Activated naive CD8-positive, alpha-beta T cell treated with anti-CD3 and anti-CD28 coated beads, Interleukin-2, amount 10 ng/mL, durations not matched to agents 7 days and 5 days (primary cell): ENCODE measurements at regions not wholly inside any gene's neighbourhood (a gene's known extent, or its start where the extent isn't known, plus 50 kb on each side); places are given as distances from the start of the nearest gene placed in this dataset.
"Not testable (repeated sequence)": the region's sequence is repeated elsewhere in the genome, so short reads cannot be mapped to it uniquely, and the experiment has no call there.

Experiments
- ATAC-seq: fragments of 150-1000 bp; cut with Tn5 transposase; one replicate; pipeline ENCODE4 v1.10.0; 2021; ENCODE audit warnings: low read depth, moderate library complexity
- POLR2A ChIA-PET: fragments of 350-600 bp; sonication (Branson Sonifier 250); formaldehyde crosslinking; loops from one replicate; lab custom pipeline; 2021; ENCODE audit warnings: antibody characterized with exemption; lab: Charles Lee
- DNase-seq: peaks from one replicate; pipeline ENCODE4 v3.0.0; 2021
- H3K27ac Mint-ChIP-seq: one replicate; pipeline ENCODE4 v1.8.0; 2022; ENCODE audit warnings: mild to moderate bottlenecking, mixed read lengths
- H3K27me3 Mint-ChIP-seq: one replicate; pipeline ENCODE4 v1.8.0; 2022; ENCODE audit warnings: mild to moderate bottlenecking, moderate library complexity, mixed read lengths
- H3K36me3 Mint-ChIP-seq: one replicate; pipeline ENCODE4 v1.8.0; 2021; ENCODE audit warnings: mild to moderate bottlenecking, mixed read lengths
- H3K4me1 Mint-ChIP-seq: one replicate; pipeline ENCODE4 v1.8.0; 2021; ENCODE audit warnings: mixed read lengths
- H3K4me3 Mint-ChIP-seq: one replicate; pipeline ENCODE4 v1.8.0; 2022; ENCODE audit warnings: mild to moderate bottlenecking, moderate library complexity, mixed read lengths
- H3K9me3 Mint-ChIP-seq: one replicate; pipeline ENCODE4 v1.8.0; 2021; ENCODE audit warnings: mixed read lengths

GRCh38 chr13:85174291-85174690 is 624.9 kb downstream of the SLITRK6 start:
- Mint-ChIP-seq H3K36me3 (no peaks in the 10 kb centered on the region), H3K4me1 (no peaks in the 10 kb centered on the region), H3K4me3 (no peak overlapping the region), H3K27ac (no peak overlapping the region), H3K9me3 (peaks cover 7% of the 10 kb centered on the region), H3K27me3 (no peaks in the 10 kb centered on the region)
- POLR2A ChIA-PET: no interaction called here
- ATAC-seq (no peak), DNase-seq (no peak)

DNA sequence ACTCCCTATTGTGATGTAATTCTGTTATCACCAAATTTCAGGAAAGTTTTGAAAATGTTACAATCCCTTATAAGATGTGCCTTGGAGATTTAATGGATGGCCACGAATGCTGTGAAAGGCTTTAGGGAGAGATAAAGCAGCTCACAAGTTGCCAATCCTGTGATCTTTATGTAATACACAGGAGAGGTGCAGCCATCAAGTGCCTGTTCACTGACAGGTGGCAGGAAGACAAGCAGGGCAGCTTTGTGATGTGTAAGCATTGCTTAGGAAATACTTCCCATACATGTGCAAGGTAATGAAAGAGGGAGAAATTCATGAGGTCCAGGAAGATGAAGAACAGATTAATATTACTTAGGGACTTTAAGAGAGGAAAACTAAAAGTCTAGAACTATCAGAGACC is 628.8 kb downstream of the SLITRK6 start:
- no peaks in the 10 kb centered on the region for H3K36me3 Mint-ChIP-seq
- no peaks in the 10 kb centered on the region for H3K27me3 Mint-ChIP-seq
- no peak for ATAC-seq
- DNase-seq: no peak
- H3K9me3 Mint-ChIP-seq: no peaks in the 10 kb centered on the region
- H3K27ac Mint-ChIP-seq: no peak overlapping the region
- no peaks in the 10 kb centered on the region for H3K4me1 Mint-ChIP-seq
- H3K4me3 Mint-ChIP-seq: no peak overlapping the region
- POLR2A ChIA-PET: no interaction called here

DNA sequence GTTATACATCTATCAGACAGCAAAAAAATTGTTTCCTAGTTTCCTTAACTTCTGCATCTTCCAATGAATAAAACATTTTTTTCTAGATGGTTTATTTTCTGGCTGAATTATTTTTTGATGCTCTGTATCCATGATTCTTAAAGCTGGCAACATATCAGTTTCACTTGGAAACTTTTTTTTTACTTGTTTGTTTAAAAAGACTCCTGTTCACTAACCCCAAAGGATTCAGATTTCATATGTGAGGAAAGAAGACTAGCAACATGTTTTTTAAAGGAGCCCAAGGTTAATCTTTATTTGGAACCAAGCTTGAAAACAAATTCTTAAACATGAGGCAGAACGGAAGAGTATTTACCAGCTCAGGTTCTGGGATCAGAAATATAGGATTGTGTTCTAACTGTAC is 632.3 kb downstream of the SLITRK6 start:
- POLR2A ChIA-PET: no interaction called here
- Mint-ChIP-seq H3K27me3 (no peaks in the 10 kb centered on the region), H3K9me3 (no peaks in the 10 kb centered on the region), H3K27ac (no peak overlapping the region), H3K4me3 (no peak overlapping the region), H3K36me3 (no peaks in the 10 kb centered on the region), H3K4me1 (no peaks in the 10 kb centered on the region)
- DNase-seq (no peak), ATAC-seq (no peak)

- Mint-ChIP-seq H3K27ac (no peak overlapping the region), H3K4me3 (no peak overlapping the region), H3K4me1 (no peaks in the 10 kb centered on the region), H3K9me3 (no peaks in the 10 kb centered on the region), H3K36me3 (no peaks in the 10 kb centered on the region), H3K27me3 (no peaks in the 10 kb centered on the region)
- DNase-seq (no peak), ATAC-seq (no peak)
- POLR2A ChIA-PET: no interaction called here
These were observed 636.2 kb downstream of the SLITRK6 start for GRCh38 chr13:85163063-85163462.

DNA sequence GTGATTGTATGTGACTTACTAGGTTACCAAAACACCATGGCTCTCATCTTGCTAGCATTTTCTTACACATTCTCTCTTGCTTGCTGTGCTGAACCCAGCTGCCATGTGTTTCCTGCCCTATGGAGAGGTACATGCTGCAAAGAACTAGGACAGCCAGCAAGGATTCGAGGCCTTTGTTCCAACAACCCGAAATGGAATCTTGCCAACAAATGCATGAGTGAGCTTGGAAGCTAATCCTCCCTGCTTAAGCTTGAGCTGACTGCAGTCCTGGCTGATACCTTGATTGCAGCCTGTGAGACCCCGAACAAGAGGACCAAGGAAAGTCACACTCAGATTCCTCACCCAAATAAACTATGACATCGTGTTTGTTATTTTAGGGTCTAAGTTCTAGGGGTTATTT is 651.2 kb downstream of the SLITRK6 start:
- no peaks in the 10 kb centered on the region for H3K36me3 Mint-ChIP-seq
- H3K4me1 Mint-ChIP-seq: no peaks in the 10 kb centered on the region
- H3K9me3 Mint-ChIP-seq: no peaks in the 10 kb centered on the region
- no peaks in the 10 kb centered on the region for H3K27me3 Mint-ChIP-seq
- H3K27ac Mint-ChIP-seq: no peak overlapping the region
- DNase-seq: no peak
- no peak for ATAC-seq
- H3K4me3 Mint-ChIP-seq: no peak overlapping the region
- POLR2A ChIA-PET: no interaction called here

GRCh38 chr13:85142351-85142927 is 656.8 kb downstream of the SLITRK6 start:
- Mint-ChIP-seq H3K36me3 (no peaks in the 10 kb centered on the region), H3K27ac (no peak overlapping the region), H3K9me3 (peaks cover 2% of the 10 kb centered on the region), H3K4me3 (no peak overlapping the region), H3K27me3 (no peaks in the 10 kb centered on the region), H3K4me1 (no peaks in the 10 kb centered on the region)
- ATAC-seq (no peak), DNase-seq (no peak)
- POLR2A ChIA-PET: no interaction called here

- H3K27ac Mint-ChIP-seq: no peak overlapping the region
- no peaks in the 10 kb centered on the region for H3K27me3 Mint-ChIP-seq
- H3K36me3 Mint-ChIP-seq: no peaks in the 10 kb centered on the region
- DNase-seq (no peak), ATAC-seq (no peak)
- POLR2A ChIA-PET: no interaction called here
- H3K4me3 Mint-ChIP-seq: no peak overlapping the region
- peaks cover 2% of the 10 kb centered on the region for H3K9me3 Mint-ChIP-seq
- no peaks in the 10 kb centered on the region for H3K4me1 Mint-ChIP-seq
These were observed 657.8 kb downstream of the SLITRK6 start for GRCh38 chr13:85141401-85141800.

DNA sequence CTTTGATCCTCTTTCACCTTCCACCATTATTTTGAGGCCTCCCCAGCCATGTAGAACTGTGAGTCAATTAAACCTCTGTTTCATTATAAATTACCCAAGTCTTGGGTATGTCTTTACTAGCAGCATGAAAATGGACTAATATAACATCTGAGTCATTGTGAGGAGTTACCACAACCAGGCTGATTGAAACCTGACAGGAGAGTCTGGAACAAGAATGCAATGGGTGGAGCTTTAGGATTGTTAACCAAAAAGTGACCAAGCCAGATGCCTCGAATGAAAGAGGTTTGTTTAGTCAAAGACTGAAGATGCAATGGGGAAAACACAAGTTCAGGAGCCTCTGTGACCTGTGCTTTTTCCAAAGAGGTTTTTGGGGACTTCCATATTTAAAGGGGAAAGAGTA is 659.0 kb downstream of the SLITRK6 start:
- no peaks in the 10 kb centered on the region for H3K4me1 Mint-ChIP-seq
- ATAC-seq: no peak
- no peaks in the 10 kb centered on the region for H3K27me3 Mint-ChIP-seq
- peaks cover 2% of the 10 kb centered on the region for H3K9me3 Mint-ChIP-seq
- H3K36me3 Mint-ChIP-seq: no peaks in the 10 kb centered on the region
- POLR2A ChIA-PET: no interaction called here
- no peak overlapping the region for H3K27ac Mint-ChIP-seq
- no peak for DNase-seq
- H3K4me3 Mint-ChIP-seq: no peak overlapping the region

- Mint-ChIP-seq H3K27me3 (no peaks in the 10 kb centered on the region), H3K4me1 (no peaks in the 10 kb centered on the region), H3K36me3 (no peaks in the 10 kb centered on the region), H3K27ac (no peak overlapping the region), H3K4me3 (no peak overlapping the region), H3K9me3 (peaks cover 3% of the 10 kb centered on the region)
- POLR2A ChIA-PET: no interaction called here
- ATAC-seq: no peak
- no peak for DNase-seq
These were observed 661.7 kb downstream of the SLITRK6 start for GRCh38 chr13:85137516-85137915.

GRCh38 chr13:85132986-85133385 is 666.2 kb downstream of the SLITRK6 start:
- Mint-ChIP-seq H3K27me3 (no peaks in the 10 kb centered on the region), H3K27ac (no peak overlapping the region), H3K4me3 (no peak overlapping the region), H3K36me3 (no peaks in the 10 kb centered on the region), H3K4me1 (no peaks in the 10 kb centered on the region), H3K9me3 (peaks cover 5% of the 10 kb centered on the region)
- ATAC-seq (no peak), DNase-seq (no peak)
- POLR2A ChIA-PET: no interaction called here

DNA sequence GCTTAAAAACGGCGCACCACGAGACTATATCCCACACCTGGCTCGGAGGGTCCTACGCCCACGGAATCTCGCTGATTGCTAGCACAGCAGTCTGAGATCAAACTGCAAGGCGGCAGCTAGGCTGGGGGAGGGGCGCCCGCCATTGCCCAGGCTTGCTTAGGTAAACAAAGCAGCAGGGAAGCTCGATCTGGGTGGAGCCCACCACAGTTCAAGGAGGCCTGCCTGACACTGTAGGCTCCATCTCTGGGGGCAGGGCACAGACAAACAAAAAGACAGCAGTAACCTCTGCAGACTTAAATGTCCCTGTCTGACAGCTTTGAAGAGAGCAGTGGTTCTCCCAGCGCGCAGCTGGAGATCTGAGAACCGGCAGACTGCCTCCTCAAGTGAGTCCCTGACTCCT is 675.7 kb downstream of the SLITRK6 start:
- ATAC-seq, H3K9me3 Mint-ChIP-seq, H3K27ac Mint-ChIP-seq, H3K4me3 Mint-ChIP-seq, H3K36me3 Mint-ChIP-seq, DNase-seq, POLR2A ChIA-PET, H3K27me3 Mint-ChIP-seq, H3K4me1 Mint-ChIP-seq: not testable (repeated sequence)

GRCh38 chr13:85108356-85108755 is 690.9 kb downstream of the SLITRK6 start:
- ATAC-seq (no peak), DNase-seq (no peak)
- Mint-ChIP-seq H3K36me3 (no peaks in the 10 kb centered on the region), H3K27me3 (no peaks in the 10 kb centered on the region), H3K27ac (no peak overlapping the region), H3K4me3 (no peak overlapping the region), H3K9me3 (peaks cover 5% of the 10 kb centered on the region), H3K4me1 (no peaks in the 10 kb centered on the region)
- POLR2A ChIA-PET: no interaction called here

DNA sequence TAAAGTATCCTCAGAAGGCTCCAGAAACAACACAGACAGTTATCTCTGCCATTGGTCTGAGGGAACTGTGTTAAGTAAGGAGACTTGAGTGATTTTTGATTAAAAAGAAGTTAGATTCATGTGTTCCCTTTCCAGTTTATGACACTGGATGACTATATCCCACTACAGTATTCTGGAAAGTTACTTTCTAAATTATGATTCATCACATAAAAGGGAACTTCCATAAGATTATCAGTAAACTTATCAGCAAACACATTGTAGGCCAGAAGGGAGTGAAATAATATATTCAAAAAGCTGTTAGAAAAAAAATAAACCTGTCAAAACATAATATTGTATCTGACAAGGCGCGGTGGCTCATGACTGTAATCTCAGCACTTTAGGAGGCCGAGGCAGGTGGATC is 700.0 kb downstream of the SLITRK6 start:
- ATAC-seq: no peak
- no peaks in the 10 kb centered on the region for H3K27me3 Mint-ChIP-seq
- no peak overlapping the region for H3K4me3 Mint-ChIP-seq
- H3K9me3 Mint-ChIP-seq: peaks cover under 1% of the 10 kb centered on the region
- no peaks in the 10 kb centered on the region for H3K4me1 Mint-ChIP-seq
- POLR2A ChIA-PET: no interaction called here
- DNase-seq: no peak
- H3K36me3 Mint-ChIP-seq: no peaks in the 10 kb centered on the region
- no peak overlapping the region for H3K27ac Mint-ChIP-seq

GRCh38 chr13:85095418-85096272 is 703.6 kb downstream of the SLITRK6 start:
- Mint-ChIP-seq H3K36me3 (no peaks in the 10 kb centered on the region), H3K27me3 (no peaks in the 10 kb centered on the region), H3K4me1 (no peaks in the 10 kb centered on the region), H3K4me3 (no peak overlapping the region), H3K27ac (no peak overlapping the region), H3K9me3 (peaks cover 2% of the 10 kb centered on the region)
- POLR2A ChIA-PET: no interaction called here
- ATAC-seq (no peak), DNase-seq (no peak)
